IMR-90 (cell line): ENCODE measurements at regions not wholly inside any gene's neighbourhood (a gene's known extent, or its start where the extent isn't known, plus 50 kb on each side); places are given as distances from the start of the nearest gene placed in this dataset.

Source experiments
- ATAC-seq: fragments of 200-7000 bp; cut with Tn5 transposase; 2 replicates; pipeline ENCODE4 v1.9.1; 2020; ENCODE audit warnings: low read depth, mild to moderate bottlenecking, moderate library complexity
- BruUV-seq: library from RNA; stranded (reverse); fragments of 400-500 nt; replicated peaks from 2 replicates; lab custom pipeline; 2021; lab: Mats Ljungman, UMichigan
- CTCF ChIA-PET: fragments of 300-600 bp; formaldehyde crosslinking; extraction: SDS; loops from one replicate; lab custom pipeline; 2021; ENCODE audit warnings: antibody characterized with exemption; lab: Yijun Ruan, JAX
- POLR2A ChIA-PET: fragments of 300-600 bp; sonication (Branson Sonifier 250); formaldehyde crosslinking; loops from one replicate; lab custom pipeline; 2022; ENCODE audit warnings: antibody characterized with exemption; ENCODE audit not compliant: unreplicated experiment; lab: Charles Lee
- DNase-seq: peaks from one replicate; pipeline ENCODE4 v3.0.0; 2013
- H2AFZ ChIP-seq: replicated peaks from 2 replicates; pipeline ENCODE3; 2013; ENCODE audit warnings: low read length, mild to moderate bottlenecking; ENCODE audit not compliant: poor library complexity
- H2AK5ac ChIP-seq: 2 replicates; pipeline ENCODE4 v1.6.1; 2013; ENCODE audit warnings: low read depth, low read length, inconsistent platforms
- H2AK9ac ChIP-seq: replicated peaks from 2 replicates; pipeline ENCODE3; 2013; ENCODE audit warnings: mild to moderate bottlenecking, low read depth, low read length, moderate library complexity; ENCODE audit not compliant: poor library complexity
- H2BK120ac ChIP-seq: 2 replicates; pipeline ENCODE4 v1.6.1; 2013; ENCODE audit warnings: low read depth, low read length, inconsistent platforms
- H2BK15ac ChIP-seq: 3 replicates; pipeline ENCODE4 v1.6.1; 2013; ENCODE audit warnings: low read depth, low read length, inconsistent platforms
- H2BK20ac ChIP-seq: 2 replicates; pipeline ENCODE4 v1.6.1; 2013; ENCODE audit warnings: low read depth, mild to moderate bottlenecking, inconsistent platforms, low read length, moderate library complexity
- H2BK5ac ChIP-seq: 2 replicates; pipeline ENCODE4 v1.6.1; 2013; ENCODE audit warnings: mild to moderate bottlenecking, low read depth, low read length, inconsistent platforms; ENCODE audit not compliant: poor library complexity, severe bottlenecking
- H3K14ac ChIP-seq: replicated peaks from 2 replicates; pipeline ENCODE4 v1.6.1; 2013; ENCODE audit warnings: low read depth, low read length, inconsistent platforms
- H3K18ac ChIP-seq: 2 replicates; pipeline ENCODE4 v1.6.1; 2013; ENCODE audit warnings: low read depth, low read length, control low read depth
- H3K23ac ChIP-seq: 2 replicates; pipeline ENCODE4 v1.6.1; 2013; ENCODE audit warnings: low read depth, low read length, inconsistent platforms
- H3K27ac ChIP-seq: 2 replicates; pipeline ENCODE4 v1.5.1; 2013; ENCODE audit warnings: mild to moderate bottlenecking, control low read depth, low read length; ENCODE audit not compliant: insufficient read depth
- H3K27me3 ChIP-seq: 2 replicates; pipeline ENCODE4 v1.6.1; 2013; ENCODE audit warnings: low read length; ENCODE audit not compliant: control insufficient read depth, insufficient read depth
- H3K36me3 ChIP-seq: 2 replicates; pipeline ENCODE4 v1.6.1; 2013; ENCODE audit warnings: low read length, mixed read lengths; ENCODE audit not compliant: control insufficient read depth, insufficient read depth
- H3K4ac ChIP-seq: 2 replicates; pipeline ENCODE4 v1.6.1; 2013; ENCODE audit warnings: low read depth, low read length, inconsistent platforms
- H3K4me1 ChIP-seq: 2 replicates; pipeline ENCODE4 v1.6.1; 2013; ENCODE audit warnings: low read length, mixed read lengths; ENCODE audit not compliant: control insufficient read depth, insufficient read depth
- H3K4me2 ChIP-seq: 2 replicates; pipeline ENCODE4 v1.6.1; 2013; ENCODE audit warnings: low read depth, mild to moderate bottlenecking, control low read depth, low read length, moderate library complexity
- H3K4me3 ChIP-seq: 2 replicates; pipeline ENCODE4 v1.5.1; 2013; ENCODE audit warnings: low read depth, mild to moderate bottlenecking, control low read depth, low read length, moderate library complexity; ENCODE audit not compliant: insufficient read depth
- H3K56ac ChIP-seq: 2 replicates; pipeline ENCODE4 v1.6.1; 2013; ENCODE audit warnings: low read length, inconsistent platforms; ENCODE audit not compliant: insufficient read depth; ENCODE audit errors: extremely low read depth
- H3K79me1 ChIP-seq, 2 experiments: 2 replicates each; pipeline ENCODE4 v1.6.1; 2013; ENCODE audit warnings: low read length in 2 of 2, inconsistent platforms in 1 of 2, low read depth in 1 of 2
- H3K9ac ChIP-seq: 2 replicates; pipeline ENCODE4 v1.6.1; 2013; ENCODE audit warnings: low read depth, low read length, control low read depth
- H3K9me1 ChIP-seq: 2 replicates; pipeline ENCODE4 v1.6.1; 2013; ENCODE audit warnings: low read length, inconsistent platforms; ENCODE audit not compliant: insufficient read depth
- H3K9me3 ChIP-seq: 2 replicates; pipeline ENCODE4 v1.6.1; 2013; ENCODE audit warnings: low read length; ENCODE audit not compliant: control insufficient read depth, insufficient read depth
- H4K20me1 ChIP-seq: 2 replicates; pipeline ENCODE4 v1.6.1; 2013; ENCODE audit warnings: low read length, inconsistent platforms; ENCODE audit not compliant: insufficient read depth
- H4K5ac ChIP-seq: 2 replicates; pipeline ENCODE4 v1.6.1; 2013; ENCODE audit warnings: mild to moderate bottlenecking, low read depth, low read length, control low read depth
- H4K8ac ChIP-seq, 2 experiments: 2 replicates each; pipeline ENCODE4 v1.6.1; 2013; ENCODE audit warnings: low read depth in 2 of 2, low read length in 2 of 2, control low read depth in 1 of 2, inconsistent platforms in 1 of 2
- H4K91ac ChIP-seq: 2 replicates; pipeline ENCODE4 v1.6.1; 2013; ENCODE audit warnings: low read depth, low read length, inconsistent platforms; ENCODE audit not compliant: insufficient read depth
- BHLHE40 ChIP-seq: fragments of 150-350 bp; IDR thresholded peaks from 2 replicates; pipeline ENCODE4 v1.6.1; 2016; ENCODE audit warnings: mild to moderate bottlenecking, low read depth, low read length
- CEBPB ChIP-seq: IDR thresholded peaks from 2 replicates; pipeline ENCODE4 v1.6.1; 2012; ENCODE audit warnings: low read depth, low read length, improper control_type of control experiment
- MAFK ChIP-seq: IDR thresholded peaks from 2 replicates; pipeline ENCODE4 v1.6.1; 2012; ENCODE audit warnings: low read depth, low read length, improper control_type of control experiment
- MXI1 ChIP-seq: IDR thresholded peaks from 2 replicates; pipeline ENCODE4 v1.6.1; 2012; ENCODE audit warnings: low read depth, mild to moderate bottlenecking, low read length, moderate library complexity, borderline replicate concordance
- NFE2L2 ChIP-seq: fragments of 150-350 bp; IDR thresholded peaks from 2 replicates; pipeline ENCODE4 v1.6.1; 2016; ENCODE audit warnings: low read depth, mild to moderate bottlenecking, low read length
- RCOR1 ChIP-seq: IDR thresholded peaks from 2 replicates; pipeline ENCODE4 v1.6.1; 2012; ENCODE audit warnings: mild to moderate bottlenecking, low read length, improper control_type of control experiment; ENCODE audit not compliant: insufficient replicate concordance
- RFX5 ChIP-seq: IDR thresholded peaks from 2 replicates; pipeline ENCODE4 v1.8.0; 2012; ENCODE audit warnings: low read depth, mild to moderate bottlenecking, low read length, moderate library complexity
- SMC3 ChIP-seq: fragments of 150-350 bp; IDR thresholded peaks from 2 replicates; pipeline ENCODE4 v1.6.1; 2016; ENCODE audit warnings: low read depth, mild to moderate bottlenecking, antibody characterized with exemption, low read length, moderate library complexity
- WGBS, 2 experiments: methylation state at CpG; one replicate each; pipeline versions ENCODE4 v1.1.5 to v1.1.7; 2013; ENCODE audit warnings: missing lambda C conversion rate in 2 of 2; ENCODE audit not compliant: insufficient read length in 1 of 2; ENCODE audit errors: extremely low coverage in 2 of 2; 5-methylcytosine and 5-hydroxymethylcytosine counted together
- dilution Hi-C: fragments of 300-500 bp; cut with HindIII; formaldehyde crosslinking; loops from one replicate; pipeline ENCODE4 v1.14.3; 2018; ENCODE audit warnings: low sequenced_read_pairs; ENCODE audit not compliant: unreplicated experiment
- in situ Hi-C: fragments of 300-500 bp; cut with MboI; formaldehyde crosslinking; loops from 3 replicates; pipeline ENCODE4 v1.14.3; 2019; ENCODE audit warnings: low sequenced_read_pairs, inconsistent platforms, mixed read lengths
- intact Hi-C: fragments of 100-400 bp; cut with micrococcal nuclease; formaldehyde crosslinking; loops from 2 replicates; pipeline ENCODE4 v1.10.0; 2022
- TF ChIP-seq, protein P1 (sequence below): conservative IDR thresholded peaks from 2 replicates; pipeline ENCODE4 v1.5.1; 2012; ENCODE audit warnings: mild to moderate bottlenecking, low read depth, low read length, improper control_type of control experiment

DNA sequence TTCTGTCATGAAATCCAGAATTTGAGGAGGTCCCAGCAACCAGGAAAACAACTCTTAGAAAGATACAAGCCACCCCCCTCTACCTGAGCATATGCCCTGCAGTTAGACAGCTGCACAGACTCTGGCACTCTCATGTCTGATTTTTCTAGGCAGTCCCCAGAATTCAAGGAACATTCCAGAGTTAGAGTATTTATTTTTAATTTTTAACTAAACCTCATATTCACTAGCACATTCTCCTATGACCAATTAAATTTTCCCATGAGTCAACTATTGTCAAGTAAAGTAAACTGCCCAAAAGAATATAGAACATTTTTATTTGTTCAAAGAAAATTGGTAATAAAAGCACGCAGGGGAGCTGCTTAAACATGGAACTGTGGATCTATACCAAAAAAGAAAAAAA is 490.5 kb upstream of the SEMA6A start:
- no peaks in the 10 kb centered on the region for H3K27me3 ChIP-seq
- H2BK5ac ChIP-seq: no peak overlapping the region
- intact Hi-C loops (no loop called here), in situ Hi-C loops (no loop called here), dilution Hi-C loops (no loop called here)
- no peak overlapping the region for H3K27ac ChIP-seq
- no peak overlapping the region for H3K14ac ChIP-seq
- CTCF ChIA-PET: no interaction called here
- no peak overlapping the region for H3K56ac ChIP-seq
- no peak overlapping the region for H2AK5ac ChIP-seq
- H4K91ac ChIP-seq: no peak overlapping the region
- H3K4me1 ChIP-seq: no peaks in the 10 kb centered on the region
- no peaks in the 10 kb centered on the region for H3K9me3 ChIP-seq
- no TSS peak for BruUV-seq
- no CpG with 5 or more reads among the region's 1 CpG for WGBS, 2 experiments
- H2AK9ac ChIP-seq: no peak overlapping the region
- DNase-seq (no peak), ATAC-seq (no peak)
- no peak overlapping the region for H2AFZ ChIP-seq
- H3K23ac ChIP-seq: no peak overlapping the region
- H3K4me3 ChIP-seq: no peak overlapping the region
- H3K4me2 ChIP-seq: no peak overlapping the region
- POLR2A ChIA-PET: no interaction called here
- no peak overlapping the region for H4K5ac ChIP-seq
- H2BK20ac ChIP-seq: no peak overlapping the region
- no peaks in the 10 kb centered on the region for H3K9me1 ChIP-seq
- no peak overlapping the region for H4K8ac ChIP-seq
- no peaks in the 10 kb centered on the region for H3K79me1 ChIP-seq
- H3K9ac ChIP-seq: no peak overlapping the region
- H3K4ac ChIP-seq: no peak overlapping the region
- H2BK120ac ChIP-seq: no peak overlapping the region
- no peaks in the 10 kb centered on the region for H3K36me3 ChIP-seq
- H4K20me1 ChIP-seq: no peaks in the 10 kb centered on the region
- H3K18ac ChIP-seq: no peak overlapping the region
- TF ChIP-seq CEBPB (no peak), RCOR1 (no peak), SMC3 (no peak), RFX5 (no peak), NFE2L2 (no peak), MAFK (no peak), BHLHE40 (no peak), MXI1 (no peak)
- TF ChIP-seq, protein P1, sequence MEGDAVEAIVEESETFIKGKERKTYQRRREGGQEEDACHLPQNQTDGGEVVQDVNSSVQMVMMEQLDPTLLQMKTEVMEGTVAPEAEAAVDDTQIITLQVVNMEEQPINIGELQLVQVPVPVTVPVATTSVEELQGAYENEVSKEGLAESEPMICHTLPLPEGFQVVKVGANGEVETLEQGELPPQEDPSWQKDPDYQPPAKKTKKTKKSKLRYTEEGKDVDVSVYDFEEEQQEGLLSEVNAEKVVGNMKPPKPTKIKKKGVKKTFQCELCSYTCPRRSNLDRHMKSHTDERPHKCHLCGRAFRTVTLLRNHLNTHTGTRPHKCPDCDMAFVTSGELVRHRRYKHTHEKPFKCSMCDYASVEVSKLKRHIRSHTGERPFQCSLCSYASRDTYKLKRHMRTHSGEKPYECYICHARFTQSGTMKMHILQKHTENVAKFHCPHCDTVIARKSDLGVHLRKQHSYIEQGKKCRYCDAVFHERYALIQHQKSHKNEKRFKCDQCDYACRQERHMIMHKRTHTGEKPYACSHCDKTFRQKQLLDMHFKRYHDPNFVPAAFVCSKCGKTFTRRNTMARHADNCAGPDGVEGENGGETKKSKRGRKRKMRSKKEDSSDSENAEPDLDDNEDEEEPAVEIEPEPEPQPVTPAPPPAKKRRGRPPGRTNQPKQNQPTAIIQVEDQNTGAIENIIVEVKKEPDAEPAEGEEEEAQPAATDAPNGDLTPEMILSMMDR: no peak
- H2BK15ac ChIP-seq: no peak overlapping the region
